Thymus (tissue), 11 donors: ENCODE measurements at regions not wholly inside any gene's neighbourhood (a gene's known extent, or its start where the extent isn't known, plus 50 kb on each side); places are given as distances from the start of the nearest gene placed in this dataset.
A peak's percentile ranks its signal among the peaks of the same experiment; 100 is the strongest.

ENCODE experiments used
- DNase-seq, 9 donors: peaks; one replicate each; pipeline ENCODE4 v3.0.0-alpha.2; 2013; ENCODE audit warnings: low spot score in 9 of 9, low read depth in 6 of 9, missing footprints in 1 of 9
- H3K27ac ChIP-seq, 2 donors: one replicate each; pipeline ENCODE4 v1.5.1; 2013; ENCODE audit warnings: control low read depth in 1 of 2, low read depth in 1 of 2, low read length in 1 of 2, mild to moderate bottlenecking in 1 of 2, moderate library complexity in 1 of 2
- H3K27me3 ChIP-seq, 2 donors: one replicate each; pipeline ENCODE4 v1.5.1; 2013; ENCODE audit warnings: low read length in 1 of 2; ENCODE audit not compliant: control insufficient read depth in 2 of 2, insufficient read depth in 1 of 2
- H3K36me3 ChIP-seq, 2 donors: one replicate each; pipeline ENCODE4 v1.5.1; 2013; ENCODE audit warnings: low read length in 1 of 2, mild to moderate bottlenecking in 1 of 2, moderate library complexity in 1 of 2; ENCODE audit not compliant: control insufficient read depth in 2 of 2, insufficient read depth in 2 of 2
- H3K4me1 ChIP-seq, 2 donors: one replicate each; pipeline ENCODE4 v1.5.1; 2013; ENCODE audit warnings: low read length in 2 of 2; ENCODE audit not compliant: control insufficient read depth in 2 of 2, insufficient read depth in 2 of 2
- H3K4me3 ChIP-seq, 2 donors: one replicate each; pipeline ENCODE4 v1.5.1; 2013; ENCODE audit warnings: low read length in 2 of 2, control low read depth in 1 of 2, mild to moderate bottlenecking in 1 of 2
- H3K9me3 ChIP-seq, 2 donors: one replicate each; pipeline ENCODE4 v1.5.1; 2013; ENCODE audit warnings: low read length in 1 of 2, mild to moderate bottlenecking in 1 of 2; ENCODE audit not compliant: control insufficient read depth in 2 of 2, insufficient read depth in 1 of 2
- WGBS: extraction: QIAGEN DNeasy Blood & Tissue Kit; methylation state at CpG from one replicate; pipeline ENCODE4 v1.1.7; 2013; 5-methylcytosine and 5-hydroxymethylcytosine counted together
- donor health status: healthy.

GRCh38 chr3:182479419-182480336 lies 313.6 kb upstream of the ATP11B start:
- H3K4me1 ChIP-seq: no peaks in the 10 kb centered on the region
- H3K27me3 ChIP-seq: no peaks in the 10 kb centered on the region
- no peaks in the 10 kb centered on the region for H3K36me3 ChIP-seq
- 92% methylated on average over 8 of the region's 8 CpGs for WGBS
- no peaks in the 10 kb centered on the region for H3K9me3 ChIP-seq
- no peak overlapping the region for H3K4me3 ChIP-seq
- DNase-seq: no peak
- no peak overlapping the region for H3K27ac ChIP-seq

DNA sequence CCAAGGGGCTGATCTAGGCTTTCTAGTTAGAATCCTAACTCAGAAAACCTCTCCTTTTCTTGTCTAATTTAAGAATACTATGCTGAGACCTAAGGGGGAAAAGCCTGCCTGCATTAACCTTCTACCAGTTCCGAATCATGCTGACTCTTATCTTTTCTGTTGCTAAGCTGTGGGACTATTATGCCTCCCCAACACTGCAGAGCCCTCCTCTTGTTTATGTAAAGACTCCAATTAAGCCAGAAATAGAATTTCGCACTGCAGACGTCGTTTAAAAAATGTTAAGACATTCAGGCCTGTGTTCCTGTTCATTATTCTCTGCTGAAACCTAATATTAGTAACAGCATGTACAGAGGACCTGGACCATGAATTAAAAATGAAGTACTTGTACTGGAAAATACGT lies 310.6 kb upstream of the ATP11B start:
- 88% methylated on average over 5 of the region's 5 CpGs for WGBS
- H3K4me1 ChIP-seq: no peaks in the 10 kb centered on the region
- H3K27ac ChIP-seq: no peak overlapping the region
- no peak for DNase-seq
- no peak overlapping the region for H3K4me3 ChIP-seq
- H3K9me3 ChIP-seq: no peaks in the 10 kb centered on the region
- H3K27me3 ChIP-seq: no peaks in the 10 kb centered on the region
- H3K36me3 ChIP-seq: no peaks in the 10 kb centered on the region

DNA sequence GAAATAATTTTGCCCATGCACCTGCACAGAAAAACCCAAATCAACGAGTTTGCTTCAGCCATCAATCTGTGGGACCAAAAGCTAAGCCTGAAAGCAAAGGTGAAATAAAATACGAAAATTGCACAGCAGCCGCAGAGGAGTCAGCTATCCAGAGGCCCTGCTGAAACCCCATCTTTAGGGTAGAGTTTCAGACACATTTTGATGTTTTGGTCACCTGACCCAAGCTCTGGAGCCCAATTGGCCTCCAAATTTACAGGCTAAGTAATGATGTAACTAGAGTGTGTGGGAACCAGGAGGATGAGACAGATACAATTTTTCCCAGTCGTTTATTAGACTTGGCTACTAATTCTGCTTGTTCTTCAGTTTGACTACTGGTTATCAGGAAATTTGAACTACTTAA lies 308.6 kb upstream of the ATP11B start:
- no peaks in the 10 kb centered on the region for H3K36me3 ChIP-seq
- H3K27ac ChIP-seq: no peak overlapping the region
- no peaks in the 10 kb centered on the region for H3K27me3 ChIP-seq
- 80% methylated on average over 4 of the region's 4 CpGs for WGBS
- DNase-seq: peak in 1 of 9 donors; percentile 7
- H3K9me3 ChIP-seq: no peaks in the 10 kb centered on the region
- H3K4me1 ChIP-seq: no peaks in the 10 kb centered on the region
- H3K4me3 ChIP-seq: no peak overlapping the region

DNA sequence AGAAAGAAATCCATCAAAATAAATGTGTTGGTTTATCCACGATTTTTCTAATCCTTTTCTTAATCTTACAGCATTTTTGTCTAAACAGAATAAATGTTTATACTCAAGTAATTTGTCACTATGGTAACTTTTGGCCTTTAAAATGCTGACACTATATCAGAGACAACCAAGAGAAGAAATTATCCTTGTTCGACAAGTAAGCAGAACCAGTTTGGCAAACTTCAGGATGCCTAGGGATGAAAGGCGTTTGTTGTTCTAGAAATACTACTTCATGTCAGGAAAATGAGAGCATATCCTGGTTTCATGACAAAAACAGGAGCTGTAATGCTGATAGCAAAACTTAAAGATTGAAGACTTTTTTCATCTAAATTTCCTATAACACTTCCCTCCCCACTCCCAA lies 308.0 kb upstream of the ATP11B start:
- Histone ChIP-seq H3K27ac (no peak overlapping the region), H3K36me3 (no peaks in the 10 kb centered on the region), H3K27me3 (no peaks in the 10 kb centered on the region), H3K9me3 (no peaks in the 10 kb centered on the region), H3K4me3 (no peak overlapping the region), H3K4me1 (no peaks in the 10 kb centered on the region)
- WGBS: 86% methylated on average over 3 of the region's 3 CpGs
- DNase-seq: no peak

GRCh38 chr3:182486463-182486862 lies 306.8 kb upstream of the ATP11B start:
- no peak for DNase-seq
- no peak overlapping the region for H3K4me3 ChIP-seq
- whole genome bisulfite sequencing: 95% methylated on average over 4 of the region's 4 CpGs
- H3K27ac ChIP-seq: no peak overlapping the region
- H3K4me1 ChIP-seq: no peaks in the 10 kb centered on the region
- H3K36me3 ChIP-seq: no peaks in the 10 kb centered on the region
- no peaks in the 10 kb centered on the region for H3K9me3 ChIP-seq
- no peaks in the 10 kb centered on the region for H3K27me3 ChIP-seq

DNA sequence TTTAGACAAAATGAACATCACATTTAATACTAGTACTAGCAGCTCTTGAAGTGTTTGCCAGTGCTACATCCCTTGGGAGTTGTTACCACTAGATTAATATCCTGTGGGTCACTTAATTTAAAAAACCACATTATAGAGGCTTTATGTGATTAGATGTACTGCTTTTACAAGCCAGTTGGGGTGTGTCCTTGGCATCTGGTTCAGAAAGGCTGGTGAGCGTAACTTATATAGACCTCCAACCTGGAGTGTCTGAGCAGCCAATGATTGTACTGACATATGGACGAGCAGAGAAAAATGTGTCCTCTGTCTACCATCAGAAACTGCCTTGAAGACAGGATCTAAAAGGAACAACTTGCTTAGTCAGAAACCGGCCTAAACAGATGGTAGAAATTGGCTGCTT lies 306.2 kb upstream of the ATP11B start:
- no peaks in the 10 kb centered on the region for H3K9me3 ChIP-seq
- no peak overlapping the region for H3K27ac ChIP-seq
- H3K36me3 ChIP-seq: no peaks in the 10 kb centered on the region
- no peak for DNase-seq
- no peaks in the 10 kb centered on the region for H3K4me1 ChIP-seq
- H3K4me3 ChIP-seq: no peak overlapping the region
- H3K27me3 ChIP-seq: no peaks in the 10 kb centered on the region
- WGBS: 95% methylated on average over 3 of the region's 3 CpGs

GRCh38 chr3:182487611-182488010 lies 305.7 kb upstream of the ATP11B start:
- Histone ChIP-seq H3K9me3 (no peaks in the 10 kb centered on the region), H3K27ac (no peak overlapping the region), H3K36me3 (no peaks in the 10 kb centered on the region), H3K4me3 (no peak overlapping the region), H3K4me1 (no peaks in the 10 kb centered on the region), H3K27me3 (no peaks in the 10 kb centered on the region)
- 92% methylated on average over 2 of the region's 2 CpGs for WGBS
- DNase-seq: no peak

DNA sequence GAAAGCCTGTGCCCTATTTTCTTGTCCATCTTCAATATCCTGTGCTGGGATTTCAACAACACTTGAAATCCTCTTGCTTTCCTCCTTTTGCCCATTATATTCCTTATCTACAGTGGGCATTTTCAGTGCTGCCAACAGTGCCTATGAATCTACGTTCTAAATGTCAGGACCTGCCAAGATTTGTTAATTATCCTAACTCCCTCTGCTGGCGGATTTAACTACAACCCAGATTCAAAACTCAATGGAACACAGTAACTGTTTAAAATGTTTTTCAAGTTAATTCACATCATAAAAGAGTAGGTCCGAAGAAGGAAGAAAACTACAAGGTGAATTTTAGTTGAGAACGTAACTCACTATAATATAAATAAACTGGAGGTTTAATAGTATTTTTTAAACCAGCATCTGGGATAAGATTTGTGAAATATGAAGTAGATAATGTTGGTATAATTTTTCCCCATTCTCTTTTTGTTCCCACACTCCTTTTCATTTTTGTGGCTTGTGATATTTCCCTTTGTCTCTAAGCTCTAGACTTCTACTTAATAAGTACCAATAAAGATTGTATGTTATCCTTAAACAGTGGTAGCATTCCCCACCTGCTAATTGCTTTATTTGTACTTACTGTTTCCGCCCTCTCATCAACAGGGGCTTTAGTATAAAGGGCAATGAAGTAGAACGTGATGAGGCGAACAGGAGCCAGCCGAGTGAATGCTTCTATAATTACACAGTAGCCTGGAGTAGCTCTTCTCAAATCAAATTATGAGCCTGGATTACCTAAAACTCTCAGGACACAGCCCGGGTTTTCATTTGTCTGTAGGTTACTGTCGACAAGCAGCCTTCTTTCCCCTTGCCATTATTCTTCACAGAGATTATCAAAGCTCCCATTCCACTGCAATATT lies 302.5 kb upstream of the ATP11B start:
- WGBS: 77% methylated on average over 10 of the region's 10 CpGs
- no peak overlapping the region for H3K4me3 ChIP-seq
- DNase-seq: peak in 1 of 9 donors; percentile 12
- no peaks in the 10 kb centered on the region for H3K27me3 ChIP-seq
- no peaks in the 10 kb centered on the region for H3K9me3 ChIP-seq
- H3K36me3 ChIP-seq: no peaks in the 10 kb centered on the region
- H3K4me1 ChIP-seq: no peaks in the 10 kb centered on the region
- no peak overlapping the region for H3K27ac ChIP-seq

- Histone ChIP-seq H3K36me3 (no peaks in the 10 kb centered on the region), H3K4me3 (no peak overlapping the region), H3K4me1 (no peaks in the 10 kb centered on the region), H3K27ac (no peak overlapping the region), H3K27me3 (no peaks in the 10 kb centered on the region), H3K9me3 (no peaks in the 10 kb centered on the region)
- DNase-seq: no peak
- 82% methylated on average over 3 of the region's 3 CpGs for WGBS
Observed at GRCh38 chr3:182491577-182491976, 301.7 kb upstream of the ATP11B start.
